ENCODE measurements at regions not wholly inside any gene's neighbourhood (a gene's known extent, or its start where the extent isn't known, plus 50 kb on each side); places are given as distances from the start of the nearest gene placed in this dataset.
A peak's percentile ranks its signal among the peaks of the same experiment; 100 is the strongest.
"Not testable (repeated sequence)": the region's sequence is repeated elsewhere in the genome, so short reads cannot be mapped to it uniquely, and the experiment has no call there.

- DNase-seq (ENCODE audit: low read depth): peak; percentile 39
These were observed 83.8 kb upstream of the HNF1B start for GRCh38 chr17:37828651-37829124.

DNA sequence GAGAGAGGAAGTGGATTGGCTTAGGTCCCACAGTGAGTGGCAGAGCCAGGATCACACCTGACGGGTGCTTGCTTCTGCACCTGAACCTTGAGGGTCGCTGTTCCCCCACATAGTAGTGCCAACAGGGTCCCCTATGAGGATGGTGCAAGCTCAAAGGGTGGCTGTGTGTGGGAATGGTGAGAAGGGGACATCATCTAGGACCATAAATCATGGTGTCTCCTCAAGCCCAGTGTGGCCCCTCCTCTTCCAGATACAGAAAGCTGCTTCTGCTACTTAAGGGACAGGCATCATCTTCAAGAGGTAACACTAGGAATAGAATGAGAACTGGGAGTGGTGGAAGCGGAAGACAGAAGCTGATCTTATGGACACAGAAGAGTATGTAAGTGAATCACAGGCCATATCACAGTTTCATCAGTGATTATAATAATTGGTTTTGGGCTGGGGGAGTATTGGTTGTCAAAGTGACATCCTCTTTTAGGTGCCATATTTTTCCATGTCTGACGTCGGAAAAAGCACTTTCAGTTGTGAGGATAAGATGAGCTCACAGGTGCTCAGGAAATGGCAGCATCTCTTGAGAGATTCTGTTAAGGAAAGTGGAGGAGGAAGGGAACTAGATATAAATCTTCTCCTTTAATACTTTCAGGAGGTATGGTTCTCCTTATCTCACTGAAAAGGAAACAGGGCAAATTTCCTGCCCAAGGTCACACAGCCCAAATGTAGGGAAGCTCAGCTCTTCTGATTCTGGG lies 83.2 kb upstream of the HNF1B start:
- DNase-seq (ENCODE audit: low read depth): no peak

GRCh38 chr17:37826497-37827430 lies 81.9 kb upstream of the HNF1B start:
- DNase-seq (ENCODE audit: low read depth): no peak

DNA sequence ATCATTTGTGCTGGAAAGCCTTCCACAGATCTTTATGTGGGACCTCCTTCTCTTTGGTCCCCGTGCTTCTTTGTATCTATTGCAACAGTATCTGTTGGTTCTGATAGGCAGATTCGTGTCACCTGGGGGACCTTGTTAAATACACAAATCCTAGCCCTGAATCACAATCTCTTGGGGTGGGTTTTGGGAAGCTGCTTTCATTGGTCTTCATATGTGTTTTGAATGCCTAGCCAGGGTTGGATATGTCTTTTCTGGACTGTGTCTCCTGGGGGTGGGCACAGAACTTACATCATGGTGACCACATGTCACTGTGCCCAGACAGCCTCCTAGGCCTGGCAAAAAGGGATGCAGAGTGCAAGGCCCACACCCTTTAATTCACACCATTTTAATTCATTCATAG lies 81.0 kb upstream of the HNF1B start:
- no peak for DNase-seq (ENCODE audit: low read depth)

DNA sequence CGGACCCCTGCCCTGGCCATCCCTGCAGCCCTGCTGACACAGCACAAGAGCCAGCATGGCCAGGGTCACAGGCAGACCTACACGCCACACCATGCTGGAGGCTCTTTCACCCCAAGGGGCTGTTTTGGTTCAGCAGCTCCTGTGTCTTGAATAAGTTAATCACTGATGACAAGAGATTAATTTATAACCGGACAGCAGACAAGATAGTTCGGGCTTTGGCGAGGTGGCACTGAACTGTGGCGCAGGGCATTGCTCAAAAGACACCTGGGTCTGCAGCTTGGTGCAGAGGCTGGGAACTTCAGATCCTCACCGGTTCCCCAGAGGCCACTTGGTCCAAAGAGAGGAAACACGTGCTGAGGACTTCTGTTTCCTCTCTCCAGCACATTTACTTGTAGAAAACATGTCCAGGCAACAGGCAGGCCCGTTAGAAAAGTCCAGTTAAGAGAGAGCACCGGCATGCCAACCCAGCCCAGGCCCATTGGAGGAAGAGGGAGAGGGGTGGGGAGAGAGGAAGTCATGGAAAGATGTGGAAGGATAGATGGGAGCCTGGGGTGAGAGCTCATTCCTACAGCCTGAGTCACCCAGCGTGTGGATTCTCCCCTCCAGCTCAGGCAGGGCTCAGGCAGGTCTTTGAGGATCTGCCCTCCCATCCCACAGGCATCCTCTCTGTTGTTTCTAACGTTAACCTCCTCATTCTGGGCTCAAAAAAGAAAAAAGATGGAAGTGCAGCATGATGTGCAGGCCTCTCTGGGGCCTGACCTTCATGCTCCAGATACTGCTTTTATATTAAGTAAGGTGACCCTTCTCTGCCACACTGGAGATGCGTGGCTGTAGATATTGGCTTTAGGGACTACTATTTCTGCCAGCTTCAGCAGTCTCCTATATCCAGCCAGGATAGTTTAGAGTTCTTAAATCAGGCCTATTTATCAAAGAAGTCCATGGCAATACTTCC lies 80.0 kb upstream of the HNF1B start:
- DNase-seq (ENCODE audit: low read depth): peak; percentile 75

DNA sequence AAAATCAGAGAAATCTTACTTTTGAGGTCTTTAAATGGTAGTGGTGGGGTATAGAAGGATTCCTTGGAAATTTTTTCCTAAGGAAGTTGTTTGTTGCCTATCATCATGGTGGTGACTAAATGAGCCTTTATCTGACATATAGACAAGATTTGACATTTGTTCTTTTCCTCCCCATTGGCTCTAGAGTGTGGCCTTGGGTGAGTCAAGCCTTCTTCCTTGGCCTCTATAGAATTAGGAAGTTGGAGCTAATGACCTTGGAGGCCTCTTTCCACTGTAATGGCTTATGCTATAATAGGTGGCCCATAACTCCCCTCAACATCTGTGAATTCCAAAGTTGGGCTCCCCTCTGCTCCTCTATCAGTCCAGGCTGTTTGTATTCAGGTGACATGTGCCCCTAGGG lies 79.1 kb upstream of the HNF1B start:
- DNase-seq (ENCODE audit: low read depth): no peak

GRCh38 chr17:37820995-37821713 lies 76.3 kb upstream of the HNF1B start:
- no peak for DNase-seq (ENCODE audit: low read depth)

DNA sequence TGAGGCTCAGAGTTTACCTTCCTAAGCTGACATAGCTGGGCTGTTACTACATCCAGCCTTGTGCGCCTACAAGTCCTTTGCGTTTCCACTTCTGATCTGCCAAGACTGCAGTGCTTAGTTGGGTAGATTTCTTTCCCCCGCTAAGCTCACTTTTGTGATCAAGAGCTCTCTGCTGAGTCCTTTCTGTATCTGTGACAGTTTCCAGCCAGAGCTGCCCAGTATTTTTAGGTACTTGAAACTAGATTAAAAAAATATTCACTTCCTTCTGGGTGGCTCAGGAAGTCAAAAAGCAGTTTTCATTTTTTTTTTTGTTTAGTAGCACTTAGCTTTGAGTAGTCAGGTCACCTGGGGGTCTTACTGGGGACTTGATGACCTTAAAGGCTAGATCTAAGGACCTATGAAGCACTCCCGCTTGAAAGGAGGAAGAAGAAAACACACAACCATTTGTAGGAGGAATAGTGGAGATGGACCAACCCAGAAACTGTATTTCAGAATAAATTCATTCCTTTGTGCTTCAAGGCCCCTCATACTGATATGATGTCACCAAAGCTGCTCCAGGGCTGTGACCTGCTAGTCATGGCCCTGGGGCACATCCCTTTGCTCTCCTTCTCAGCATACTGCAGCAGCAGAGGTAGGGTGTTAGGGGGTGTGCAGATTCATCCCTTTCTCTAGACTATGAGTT lies 75.6 kb upstream of the HNF1B start:
- DNase-seq (ENCODE audit: low read depth): no peak

GRCh38 chr17:37818689-37819088 lies 73.8 kb upstream of the HNF1B start:
- DNase-seq (ENCODE audit: low read depth): peak; percentile 51

DNA sequence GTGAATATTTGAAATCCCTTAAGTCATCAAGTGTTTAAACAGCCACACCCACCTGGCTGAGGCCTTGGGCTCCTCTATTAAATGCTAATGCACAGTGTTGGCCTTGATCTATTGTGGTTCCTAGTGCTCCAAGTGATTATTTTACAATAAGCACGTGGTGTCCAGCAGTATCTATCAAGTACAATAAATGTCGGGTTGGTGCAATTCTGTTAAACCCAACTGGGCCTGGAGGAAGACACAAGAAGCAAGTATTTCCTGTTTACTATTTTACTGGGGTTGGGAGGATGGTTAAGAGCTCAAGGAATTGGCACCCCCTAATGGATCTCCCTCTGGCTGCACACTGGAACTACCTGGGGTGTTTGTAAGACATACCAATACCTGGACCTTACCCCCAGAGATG lies 72.1 kb upstream of the HNF1B start:
- no peak for DNase-seq (ENCODE audit: low read depth)

- DNase-seq (ENCODE audit: low read depth): no peak
These were observed 70.7 kb upstream of the HNF1B start for GRCh38 chr17:37815536-37815935.

DNA sequence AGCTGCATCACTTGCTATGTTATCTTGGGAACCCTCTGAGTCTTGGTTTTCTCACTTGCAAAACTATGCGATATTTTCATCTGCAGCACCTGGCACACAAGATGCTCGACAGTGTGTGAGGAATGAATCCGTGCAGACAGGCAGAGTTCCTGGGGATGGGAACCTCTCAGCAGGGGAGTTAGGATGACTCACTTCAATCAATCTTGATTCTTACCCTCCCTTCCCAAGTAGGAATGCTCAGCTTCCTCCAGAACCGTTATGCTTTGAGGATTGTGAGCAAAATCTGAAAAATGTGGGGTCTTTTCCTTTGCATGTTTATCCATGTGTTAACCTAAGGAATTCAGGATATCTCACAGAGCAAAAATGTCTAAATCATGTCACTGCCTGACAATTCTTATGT lies 68.9 kb upstream of the HNF1B start:
- peak; percentile 72 for DNase-seq (ENCODE audit: low read depth)

- DNase-seq (ENCODE audit: low read depth): not testable (repeated sequence)
These were observed 64.0 kb upstream of the HNF1B start for GRCh38 chr17:37808846-37809245.

GRCh38 chr17:37802712-37803416 lies 58.0 kb upstream of the HNF1B start:
- peak; percentile 59 for DNase-seq (ENCODE audit: low read depth)

DNA sequence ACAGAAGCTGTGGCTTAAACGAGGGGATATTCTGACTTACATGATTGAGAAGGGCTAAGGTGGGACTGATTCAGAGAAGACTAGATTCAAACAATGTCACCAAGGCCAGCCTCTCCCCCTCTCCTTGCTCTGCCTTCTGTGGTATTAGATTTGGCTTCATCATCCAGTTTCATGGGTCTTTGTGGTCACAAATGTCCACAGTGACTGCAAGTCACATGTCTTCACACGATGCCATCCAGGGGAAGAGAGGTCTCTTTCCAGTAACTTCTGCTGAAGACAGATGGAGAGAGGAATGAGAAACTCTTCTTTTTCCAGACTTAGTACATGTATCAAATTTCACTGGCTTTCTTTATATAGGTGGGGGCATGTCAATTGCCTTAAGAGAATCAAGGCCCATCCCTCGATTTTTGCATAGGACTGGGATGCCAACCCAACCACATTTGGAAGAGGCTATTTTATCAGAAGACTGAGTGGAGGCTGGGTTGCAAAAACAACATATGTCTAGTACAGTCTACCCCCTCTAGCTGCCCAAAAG lies 57.3 kb upstream of the HNF1B start:
- DNase-seq (ENCODE audit: low read depth): no peak

- no peak for DNase-seq (ENCODE audit: low read depth)
These were observed 56.3 kb upstream of the HNF1B start for GRCh38 chr17:37801171-37801570.

GRCh38 chr17:37797206-37797605 lies 52.3 kb upstream of the HNF1B start:
- no peak for DNase-seq (ENCODE audit: low read depth)

GRCh38 chr17:37796076-37796475 lies 51.2 kb upstream of the HNF1B start:
- DNase-seq (ENCODE audit: low read depth): no peak
